HEK293 (cell line): ENCODE measurements at regions not wholly inside any gene's neighbourhood (a gene's known extent, or its start where the extent isn't known, plus 50 kb on each side); places are given as distances from the start of the nearest gene placed in this dataset.

Source experiments
- RBAK ChIP-seq: fragments of 450-650 bp; formaldehyde crosslinking; IDR thresholded peaks from 2 replicates; pipeline ENCODE4 v1.5.1; 2016; ENCODE audit warnings: missing biosample characterization, missing genetic modification characterization
- TRIM28 ChIP-seq: IDR thresholded peaks from 2 replicates; pipeline ENCODE4 v1.6.1; 2011; ENCODE audit warnings: low read length, control low read depth, borderline replicate concordance
- ZBTB1 ChIP-seq: fragments of 450-650 bp; formaldehyde crosslinking; IDR thresholded peaks from 2 replicates; pipeline ENCODE4 v1.5.1; 2016; ENCODE audit warnings: missing biosample characterization, missing genetic modification characterization
- ZBTB8A ChIP-seq: fragments of 450-650 bp; formaldehyde crosslinking; IDR thresholded peaks from 2 replicates; pipeline ENCODE4 v1.5.1; 2016; ENCODE audit warnings: missing biosample characterization, missing genetic modification characterization
- ZNF146 ChIP-seq: fragments of 450-650 bp; formaldehyde crosslinking; IDR thresholded peaks from 2 replicates; pipeline ENCODE4 v1.5.1; 2016; ENCODE audit warnings: missing biosample characterization, missing genetic modification characterization
- ZNF169 ChIP-seq: fragments of 450-650 bp; formaldehyde crosslinking; IDR thresholded peaks from 2 replicates; pipeline ENCODE4 v1.5.1; 2016; ENCODE audit warnings: missing biosample characterization, missing genetic modification characterization
- ZNF23 ChIP-seq: fragments of 450-650 bp; formaldehyde crosslinking; IDR thresholded peaks from 2 replicates; pipeline ENCODE4 v1.5.1; 2016; ENCODE audit warnings: missing biosample characterization, missing genetic modification characterization, borderline replicate concordance
- ZNF24 ChIP-seq: fragments of 450-650 bp; formaldehyde crosslinking; IDR thresholded peaks from 2 replicates; pipeline ENCODE4 v1.5.1; 2016; ENCODE audit warnings: missing biosample characterization, missing genetic modification characterization
- ZNF302 ChIP-seq: fragments of 450-650 bp; formaldehyde crosslinking; IDR thresholded peaks from 2 replicates; pipeline ENCODE4 v1.5.1; 2016; ENCODE audit warnings: missing biosample characterization, missing genetic modification characterization, low read depth
- ZNF514 ChIP-seq: fragments of 450-650 bp; formaldehyde crosslinking; IDR thresholded peaks from 2 replicates; pipeline ENCODE4 v1.5.1; 2016; ENCODE audit warnings: missing biosample characterization, missing genetic modification characterization
- ZNF555 ChIP-seq: fragments of 450-650 bp; formaldehyde crosslinking; conservative IDR thresholded peaks from 2 replicates; pipeline ENCODE4 v1.5.1; 2017; ENCODE audit warnings: missing biosample characterization, mild to moderate bottlenecking, missing genetic modification characterization, inconsistent platforms
- ZNF610 ChIP-seq: fragments of 450-650 bp; formaldehyde crosslinking; IDR thresholded peaks from 2 replicates; pipeline ENCODE4 v1.5.1; 2016; ENCODE audit warnings: missing biosample characterization, missing genetic modification characterization, borderline replicate concordance
- ZNF791 ChIP-seq: fragments of 450-650 bp; formaldehyde crosslinking; IDR thresholded peaks from 2 replicates; pipeline ENCODE4 v1.5.1; 2016; ENCODE audit warnings: missing biosample characterization, missing genetic modification characterization
- ZNF830 ChIP-seq: fragments of 450-650 bp; IDR thresholded peaks from 2 replicates; pipeline ENCODE4 v1.5.0; 2018; ENCODE audit warnings: missing biosample characterization, missing genetic modification characterization, low read depth, mild to moderate bottlenecking, moderate library complexity
- ZSCAN16 ChIP-seq: fragments of 450-650 bp; formaldehyde crosslinking; IDR thresholded peaks from 2 replicates; pipeline ENCODE4 v1.5.1; 2016; ENCODE audit warnings: missing biosample characterization, missing genetic modification characterization
- TF ChIP-seq, protein P1 (sequence below): fragments of 450-650 bp; formaldehyde crosslinking; IDR thresholded peaks from 2 replicates; pipeline ENCODE4 v1.5.1; 2017; ENCODE audit warnings: missing biosample characterization, missing genetic modification characterization
- TF ChIP-seq, protein P2 (sequence below): fragments of 450-650 bp; formaldehyde crosslinking; IDR thresholded peaks from 2 replicates; pipeline ENCODE4 v1.5.1; 2017; ENCODE audit warnings: missing biosample characterization, missing genetic modification characterization
- TF ChIP-seq, protein P3 (sequence below): fragments of 450-650 bp; formaldehyde crosslinking; IDR thresholded peaks from 2 replicates; pipeline ENCODE4 v1.5.1; 2016; ENCODE audit warnings: missing biosample characterization, missing genetic modification characterization, low read depth
- TF ChIP-seq, protein P4 (sequence below): fragments of 450-650 bp; formaldehyde crosslinking; IDR thresholded peaks from 2 replicates; pipeline ENCODE4 v1.5.1; 2016; ENCODE audit warnings: missing biosample characterization, missing genetic modification characterization
- TF ChIP-seq, protein P5 (sequence below): fragments of 450-650 bp; formaldehyde crosslinking; IDR thresholded peaks from 2 replicates; pipeline ENCODE4 v1.5.1; 2016; ENCODE audit warnings: missing biosample characterization, missing genetic modification characterization
- TF ChIP-seq, protein P6 (sequence below): fragments of 450-650 bp; formaldehyde crosslinking; IDR thresholded peaks from 2 replicates; pipeline ENCODE4 v1.5.1; 2016; ENCODE audit warnings: missing biosample characterization, missing genetic modification characterization
- TF ChIP-seq, protein P7 (sequence below): fragments of 450-650 bp; formaldehyde crosslinking; IDR thresholded peaks from 2 replicates; pipeline ENCODE4 v1.5.1; 2016; ENCODE audit warnings: missing biosample characterization, missing genetic modification characterization

DNA sequence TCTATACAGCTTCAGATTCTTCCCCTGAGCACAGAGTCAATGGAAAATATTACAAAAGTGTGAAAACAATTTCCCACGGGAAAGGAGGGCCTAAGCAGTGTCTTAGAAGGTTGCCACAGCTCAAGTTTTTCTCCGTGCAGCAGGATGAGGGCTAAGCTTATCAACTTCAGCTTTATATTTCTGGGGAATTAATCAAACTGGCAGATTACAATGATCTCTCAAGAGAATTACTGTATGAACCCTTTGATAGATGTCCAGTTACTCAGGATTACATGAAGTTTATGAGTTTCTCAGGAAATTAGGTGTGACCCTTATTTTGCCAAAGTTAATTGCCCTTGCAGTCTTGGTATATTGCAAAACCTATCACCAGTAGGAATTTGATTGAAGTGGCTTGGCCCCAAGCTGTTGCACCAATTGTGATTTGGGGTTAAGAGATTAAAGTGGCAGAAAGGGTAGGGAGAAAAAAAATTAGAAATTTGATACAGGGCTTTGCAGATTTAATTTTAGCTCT, 298.4 kb downstream of the MAP2K6 start (continued):
- TF ChIP-seq, protein P1, sequence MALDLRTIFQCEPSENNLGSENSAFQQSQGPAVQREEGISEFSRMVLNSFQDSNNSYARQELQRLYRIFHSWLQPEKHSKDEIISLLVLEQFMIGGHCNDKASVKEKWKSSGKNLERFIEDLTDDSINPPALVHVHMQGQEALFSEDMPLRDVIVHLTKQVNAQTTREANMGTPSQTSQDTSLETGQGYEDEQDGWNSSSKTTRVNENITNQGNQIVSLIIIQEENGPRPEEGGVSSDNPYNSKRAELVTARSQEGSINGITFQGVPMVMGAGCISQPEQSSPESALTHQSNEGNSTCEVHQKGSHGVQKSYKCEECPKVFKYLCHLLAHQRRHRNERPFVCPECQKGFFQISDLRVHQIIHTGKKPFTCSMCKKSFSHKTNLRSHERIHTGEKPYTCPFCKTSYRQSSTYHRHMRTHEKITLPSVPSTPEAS (tag by site-specific recombination): no peak
- TF ChIP-seq ZNF23 (tag by site-specific recombination) (no peak), ZSCAN16 (tag by site-specific recombination) (no peak), ZNF610 (tag by site-specific recombination) (peak; percentile 61; the same call in 1 of the 2 replicates), ZNF169 (tag by site-specific recombination) (no peak), ZBTB8A (peak; percentile 65), RBAK (tag by site-specific recombination) (no peak), ZNF514 (tag by site-specific recombination) (no peak), ZNF302 (tag by site-specific recombination) (no peak), ZNF146 (tag by site-specific recombination) (no peak), ZBTB1 (tag by site-specific recombination) (no peak), ZNF555 (tag by site-specific recombination) (no peak), ZNF791 (tag by site-specific recombination) (no peak), ZNF830 (tag by site-specific recombination) (no peak), TRIM28 (no peak), ZNF24 (peak; percentile 70)
- TF ChIP-seq, protein P2, sequence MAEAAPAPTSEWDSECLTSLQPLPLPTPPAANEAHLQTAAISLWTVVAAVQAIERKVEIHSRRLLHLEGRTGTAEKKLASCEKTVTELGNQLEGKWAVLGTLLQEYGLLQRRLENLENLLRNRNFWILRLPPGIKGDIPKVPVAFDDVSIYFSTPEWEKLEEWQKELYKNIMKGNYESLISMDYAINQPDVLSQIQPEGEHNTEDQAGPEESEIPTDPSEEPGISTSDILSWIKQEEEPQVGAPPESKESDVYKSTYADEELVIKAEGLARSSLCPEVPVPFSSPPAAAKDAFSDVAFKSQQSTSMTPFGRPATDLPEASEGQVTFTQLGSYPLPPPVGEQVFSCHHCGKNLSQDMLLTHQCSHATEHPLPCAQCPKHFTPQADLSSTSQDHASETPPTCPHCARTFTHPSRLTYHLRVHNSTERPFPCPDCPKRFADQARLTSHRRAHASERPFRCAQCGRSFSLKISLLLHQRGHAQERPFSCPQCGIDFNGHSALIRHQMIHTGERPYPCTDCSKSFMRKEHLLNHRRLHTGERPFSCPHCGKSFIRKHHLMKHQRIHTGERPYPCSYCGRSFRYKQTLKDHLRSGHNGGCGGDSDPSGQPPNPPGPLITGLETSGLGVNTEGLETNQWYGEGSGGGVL (tag by site-specific recombination): no peak
- TF ChIP-seq, protein P3, sequence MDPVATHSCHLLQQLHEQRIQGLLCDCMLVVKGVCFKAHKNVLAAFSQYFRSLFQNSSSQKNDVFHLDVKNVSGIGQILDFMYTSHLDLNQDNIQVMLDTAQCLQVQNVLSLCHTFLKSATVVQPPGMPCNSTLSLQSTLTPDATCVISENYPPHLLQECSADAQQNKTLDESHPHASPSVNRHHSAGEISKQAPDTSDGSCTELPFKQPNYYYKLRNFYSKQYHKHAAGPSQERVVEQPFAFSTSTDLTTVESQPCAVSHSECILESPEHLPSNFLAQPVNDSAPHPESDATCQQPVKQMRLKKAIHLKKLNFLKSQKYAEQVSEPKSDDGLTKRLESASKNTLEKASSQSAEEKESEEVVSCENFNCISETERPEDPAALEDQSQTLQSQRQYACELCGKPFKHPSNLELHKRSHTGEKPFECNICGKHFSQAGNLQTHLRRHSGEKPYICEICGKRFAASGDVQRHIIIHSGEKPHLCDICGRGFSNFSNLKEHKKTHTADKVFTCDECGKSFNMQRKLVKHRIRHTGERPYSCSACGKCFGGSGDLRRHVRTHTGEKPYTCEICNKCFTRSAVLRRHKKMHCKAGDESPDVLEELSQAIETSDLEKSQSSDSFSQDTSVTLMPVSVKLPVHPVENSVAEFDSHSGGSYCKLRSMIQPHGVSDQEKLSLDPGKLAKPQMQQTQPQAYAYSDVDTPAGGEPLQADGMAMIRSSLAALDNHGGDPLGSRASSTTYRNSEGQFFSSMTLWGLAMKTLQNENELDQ (tag by site-specific recombination): peak; percentile 45; the same call in 1 of the 2 replicates
- TF ChIP-seq, protein P4, sequence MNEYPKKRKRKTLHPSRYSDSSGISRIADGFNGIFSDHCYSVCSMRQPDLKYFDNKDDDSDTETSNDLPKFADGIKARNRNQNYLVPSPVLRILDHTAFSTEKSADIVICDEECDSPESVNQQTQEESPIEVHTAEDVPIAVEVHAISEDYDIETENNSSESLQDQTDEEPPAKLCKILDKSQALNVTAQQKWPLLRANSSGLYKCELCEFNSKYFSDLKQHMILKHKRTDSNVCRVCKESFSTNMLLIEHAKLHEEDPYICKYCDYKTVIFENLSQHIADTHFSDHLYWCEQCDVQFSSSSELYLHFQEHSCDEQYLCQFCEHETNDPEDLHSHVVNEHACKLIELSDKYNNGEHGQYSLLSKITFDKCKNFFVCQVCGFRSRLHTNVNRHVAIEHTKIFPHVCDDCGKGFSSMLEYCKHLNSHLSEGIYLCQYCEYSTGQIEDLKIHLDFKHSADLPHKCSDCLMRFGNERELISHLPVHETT (tag by site-specific recombination): no peak
- TF ChIP-seq, protein P5, sequence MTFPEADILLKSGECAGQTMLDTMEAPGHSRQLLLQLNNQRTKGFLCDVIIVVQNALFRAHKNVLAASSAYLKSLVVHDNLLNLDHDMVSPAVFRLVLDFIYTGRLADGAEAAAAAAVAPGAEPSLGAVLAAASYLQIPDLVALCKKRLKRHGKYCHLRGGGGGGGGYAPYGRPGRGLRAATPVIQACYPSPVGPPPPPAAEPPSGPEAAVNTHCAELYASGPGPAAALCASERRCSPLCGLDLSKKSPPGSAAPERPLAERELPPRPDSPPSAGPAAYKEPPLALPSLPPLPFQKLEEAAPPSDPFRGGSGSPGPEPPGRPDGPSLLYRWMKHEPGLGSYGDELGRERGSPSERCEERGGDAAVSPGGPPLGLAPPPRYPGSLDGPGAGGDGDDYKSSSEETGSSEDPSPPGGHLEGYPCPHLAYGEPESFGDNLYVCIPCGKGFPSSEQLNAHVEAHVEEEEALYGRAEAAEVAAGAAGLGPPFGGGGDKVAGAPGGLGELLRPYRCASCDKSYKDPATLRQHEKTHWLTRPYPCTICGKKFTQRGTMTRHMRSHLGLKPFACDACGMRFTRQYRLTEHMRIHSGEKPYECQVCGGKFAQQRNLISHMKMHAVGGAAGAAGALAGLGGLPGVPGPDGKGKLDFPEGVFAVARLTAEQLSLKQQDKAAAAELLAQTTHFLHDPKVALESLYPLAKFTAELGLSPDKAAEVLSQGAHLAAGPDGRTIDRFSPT (tag by site-specific recombination): no peak
- TF ChIP-seq, protein P6, sequence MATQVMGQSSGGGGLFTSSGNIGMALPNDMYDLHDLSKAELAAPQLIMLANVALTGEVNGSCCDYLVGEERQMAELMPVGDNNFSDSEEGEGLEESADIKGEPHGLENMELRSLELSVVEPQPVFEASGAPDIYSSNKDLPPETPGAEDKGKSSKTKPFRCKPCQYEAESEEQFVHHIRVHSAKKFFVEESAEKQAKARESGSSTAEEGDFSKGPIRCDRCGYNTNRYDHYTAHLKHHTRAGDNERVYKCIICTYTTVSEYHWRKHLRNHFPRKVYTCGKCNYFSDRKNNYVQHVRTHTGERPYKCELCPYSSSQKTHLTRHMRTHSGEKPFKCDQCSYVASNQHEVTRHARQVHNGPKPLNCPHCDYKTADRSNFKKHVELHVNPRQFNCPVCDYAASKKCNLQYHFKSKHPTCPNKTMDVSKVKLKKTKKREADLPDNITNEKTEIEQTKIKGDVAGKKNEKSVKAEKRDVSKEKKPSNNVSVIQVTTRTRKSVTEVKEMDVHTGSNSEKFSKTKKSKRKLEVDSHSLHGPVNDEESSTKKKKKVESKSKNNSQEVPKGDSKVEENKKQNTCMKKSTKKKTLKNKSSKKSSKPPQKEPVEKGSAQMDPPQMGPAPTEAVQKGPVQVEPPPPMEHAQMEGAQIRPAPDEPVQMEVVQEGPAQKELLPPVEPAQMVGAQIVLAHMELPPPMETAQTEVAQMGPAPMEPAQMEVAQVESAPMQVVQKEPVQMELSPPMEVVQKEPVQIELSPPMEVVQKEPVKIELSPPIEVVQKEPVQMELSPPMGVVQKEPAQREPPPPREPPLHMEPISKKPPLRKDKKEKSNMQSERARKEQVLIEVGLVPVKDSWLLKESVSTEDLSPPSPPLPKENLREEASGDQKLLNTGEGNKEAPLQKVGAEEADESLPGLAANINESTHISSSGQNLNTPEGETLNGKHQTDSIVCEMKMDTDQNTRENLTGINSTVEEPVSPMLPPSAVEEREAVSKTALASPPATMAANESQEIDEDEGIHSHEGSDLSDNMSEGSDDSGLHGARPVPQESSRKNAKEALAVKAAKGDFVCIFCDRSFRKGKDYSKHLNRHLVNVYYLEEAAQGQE (tag by site-specific recombination): no peak
- TF ChIP-seq, protein P7, sequence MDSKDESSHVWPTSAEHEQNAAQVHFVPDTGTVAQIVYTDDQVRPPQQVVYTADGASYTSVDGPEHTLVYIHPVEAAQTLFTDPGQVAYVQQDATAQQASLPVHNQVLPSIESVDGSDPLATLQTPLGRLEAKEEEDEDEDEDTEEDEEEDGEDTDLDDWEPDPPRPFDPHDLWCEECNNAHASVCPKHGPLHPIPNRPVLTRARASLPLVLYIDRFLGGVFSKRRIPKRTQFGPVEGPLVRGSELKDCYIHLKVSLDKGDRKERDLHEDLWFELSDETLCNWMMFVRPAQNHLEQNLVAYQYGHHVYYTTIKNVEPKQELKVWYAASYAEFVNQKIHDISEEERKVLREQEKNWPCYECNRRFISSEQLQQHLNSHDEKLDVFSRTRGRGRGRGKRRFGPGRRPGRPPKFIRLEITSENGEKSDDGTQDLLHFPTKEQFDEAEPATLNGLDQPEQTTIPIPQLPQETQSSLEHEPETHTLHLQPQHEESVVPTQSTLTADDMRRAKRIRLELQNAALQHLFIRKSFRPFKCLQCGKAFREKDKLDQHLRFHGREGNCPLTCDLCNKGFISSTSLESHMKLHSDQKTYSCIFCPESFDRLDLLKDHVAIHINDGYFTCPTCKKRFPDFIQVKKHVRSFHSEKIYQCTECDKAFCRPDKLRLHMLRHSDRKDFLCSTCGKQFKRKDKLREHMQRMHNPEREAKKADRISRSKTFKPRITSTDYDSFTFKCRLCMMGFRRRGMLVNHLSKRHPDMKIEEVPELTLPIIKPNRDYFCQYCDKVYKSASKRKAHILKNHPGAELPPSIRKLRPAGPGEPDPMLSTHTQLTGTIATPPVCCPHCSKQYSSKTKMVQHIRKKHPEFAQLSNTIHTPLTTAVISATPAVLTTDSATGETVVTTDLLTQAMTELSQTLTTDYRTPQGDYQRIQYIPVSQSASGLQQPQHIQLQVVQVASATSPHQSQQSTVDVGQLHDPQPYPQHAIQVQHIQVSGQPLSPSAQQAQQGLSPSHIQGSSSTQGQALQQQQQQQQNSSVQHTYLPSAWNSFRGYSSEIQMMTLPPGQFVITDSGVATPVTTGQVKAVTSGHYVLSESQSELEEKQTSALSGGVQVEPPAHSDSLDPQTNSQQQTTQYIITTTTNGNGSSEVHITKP (tag by site-specific recombination): no peak
